Neural cell (in vitro differentiated cells): ENCODE measurements at regions not wholly inside any gene's neighbourhood (a gene's known extent, or its start where the extent isn't known, plus 50 kb on each side); places are given as distances from the start of the nearest gene placed in this dataset.

ENCODE experiments used
- H2AFZ ChIP-seq: fragments of 200-600, 300-800 bp; sonication (generic), shearing (Covaris generic); 2 replicates; pipeline ENCODE4 v1.6.0; 2014; ENCODE audit warnings: low read depth, mild to moderate bottlenecking, antibody characterized with exemption, low read length, moderate library complexity
- H3F3A ChIP-seq: fragments of 200-600 bp; shearing (Covaris generic); 2 replicates; pipeline ENCODE4 v1.6.1; 2016; ENCODE audit warnings: mild to moderate bottlenecking, moderate library complexity, mixed read lengths, antibody characterized with exemption, low read length; ENCODE audit not compliant: insufficient read depth, poor library complexity, severe bottlenecking
- H3K27ac ChIP-seq: fragments of 200-600, 300-800 bp; sonication (generic), shearing (Covaris generic); 2 replicates; pipeline ENCODE4 v1.5.1; 2014; ENCODE audit warnings: mild to moderate bottlenecking, low read length, moderate library complexity
- H3K27me3 ChIP-seq: fragments of 300-800, 200-600 bp; sonication (generic), shearing (Covaris generic); 2 replicates; pipeline ENCODE4 v1.6.0; 2014; ENCODE audit warnings: mild to moderate bottlenecking, low read depth, low read length, moderate library complexity; ENCODE audit not compliant: insufficient read depth
- H3K36me3 ChIP-seq: fragments of 300-800, 200-600 bp; sonication (generic), shearing (Covaris generic); 2 replicates; pipeline ENCODE4 v1.5.1; 2014; ENCODE audit warnings: mild to moderate bottlenecking, antibody characterized with exemption, low read length, moderate library complexity; ENCODE audit not compliant: insufficient read depth
- H3K4me2 ChIP-seq: fragments of 300-800, 200-600 bp; sonication (generic), shearing (Covaris generic); 2 replicates; pipeline ENCODE4 v1.6.0; 2014; ENCODE audit warnings: mild to moderate bottlenecking, low read length
- H3K4me3 ChIP-seq: fragments of 300-800, 200-600 bp; sonication (generic), shearing (Covaris generic); 2 replicates; pipeline ENCODE4 v1.5.1; 2014; ENCODE audit warnings: mild to moderate bottlenecking, low read length, moderate library complexity
- H3K79me2 ChIP-seq: fragments of 200-600 bp; shearing (Covaris generic); replicated peaks from 2 replicates; pipeline ENCODE4 v1.6.0; 2014; ENCODE audit warnings: mild to moderate bottlenecking, low read length, moderate library complexity; ENCODE audit not compliant: insufficient read depth
- H3K9ac ChIP-seq: fragments of 300-800, 200-600 bp; sonication (generic), shearing (Covaris generic); 2 replicates; pipeline ENCODE4 v1.6.1; 2016; ENCODE audit warnings: mild to moderate bottlenecking, low read length, mixed read lengths
- H3K9me2 ChIP-seq: fragments of 200-600 bp; shearing (Covaris generic); 2 replicates; pipeline ENCODE4 v1.6.1; 2016; ENCODE audit warnings: mild to moderate bottlenecking, low read length, mixed read lengths; ENCODE audit not compliant: insufficient read depth
- H3K9me3 ChIP-seq: fragments of 200-600, 300-800 bp; sonication (generic), shearing (Covaris generic); 2 replicates; pipeline ENCODE4 v1.6.1; 2016; ENCODE audit warnings: mild to moderate bottlenecking, mixed run types, low read length, moderate library complexity, mixed read lengths
- H4K20me1 ChIP-seq: fragments of 200-600 bp; shearing (Covaris generic); 2 replicates; pipeline ENCODE4 v1.6.1; 2016; ENCODE audit warnings: mild to moderate bottlenecking, mixed run types; ENCODE audit not compliant: insufficient read depth
- EP300 ChIP-seq: fragments of 450-650 bp; conservative IDR thresholded peaks from 2 replicates; pipeline ENCODE4 v1.6.1; 2014; ENCODE audit warnings: antibody characterized with exemption, mild to moderate bottlenecking, moderate library complexity; ENCODE audit not compliant: poor library complexity, severe bottlenecking
- POLR2AphosphoS5 ChIP-seq: IDR thresholded peaks from 2 replicates; pipeline ENCODE4 v1.6.1; 2012
- RAD21 ChIP-seq: fragments of 450-650 bp; conservative IDR thresholded peaks from 2 replicates; pipeline ENCODE4 v1.6.1; 2014; ENCODE audit warnings: antibody characterized with exemption, mild to moderate bottlenecking, moderate library complexity
- TAF1 ChIP-seq: IDR thresholded peaks from 2 replicates; pipeline ENCODE4 v1.6.1; 2012; ENCODE audit warnings: low read depth
- TF ChIP-seq, protein P1 (sequence below): fragments of 450-650 bp; IDR thresholded peaks from 2 replicates; pipeline ENCODE4 v1.5.1; 2014; ENCODE audit warnings: antibody characterized with exemption, mild to moderate bottlenecking, moderate library complexity; ENCODE audit not compliant: poor library complexity, severe bottlenecking
- TF ChIP-seq, protein P2 (sequence below): IDR thresholded peaks from 2 replicates; pipeline ENCODE4 v1.6.1; 2012; ENCODE audit warnings: borderline replicate concordance

- Histone ChIP-seq H2AFZ (no peak overlapping the region), H3K9me3 (no peaks in the 10 kb centered on the region), H3K9ac (no peak overlapping the region), H3K4me2 (no peak overlapping the region), H3K9me2 (no peaks in the 10 kb centered on the region), H3K4me3 (no peak overlapping the region), H4K20me1 (no peaks in the 10 kb centered on the region), H3F3A (no peaks in the 10 kb centered on the region), H3K36me3 (no peaks in the 10 kb centered on the region), H3K27me3 (no peaks in the 10 kb centered on the region), H3K27ac (no peak overlapping the region), H3K79me2 (peaks cover 6% of the 10 kb centered on the region)
- TF ChIP-seq, protein P1, sequence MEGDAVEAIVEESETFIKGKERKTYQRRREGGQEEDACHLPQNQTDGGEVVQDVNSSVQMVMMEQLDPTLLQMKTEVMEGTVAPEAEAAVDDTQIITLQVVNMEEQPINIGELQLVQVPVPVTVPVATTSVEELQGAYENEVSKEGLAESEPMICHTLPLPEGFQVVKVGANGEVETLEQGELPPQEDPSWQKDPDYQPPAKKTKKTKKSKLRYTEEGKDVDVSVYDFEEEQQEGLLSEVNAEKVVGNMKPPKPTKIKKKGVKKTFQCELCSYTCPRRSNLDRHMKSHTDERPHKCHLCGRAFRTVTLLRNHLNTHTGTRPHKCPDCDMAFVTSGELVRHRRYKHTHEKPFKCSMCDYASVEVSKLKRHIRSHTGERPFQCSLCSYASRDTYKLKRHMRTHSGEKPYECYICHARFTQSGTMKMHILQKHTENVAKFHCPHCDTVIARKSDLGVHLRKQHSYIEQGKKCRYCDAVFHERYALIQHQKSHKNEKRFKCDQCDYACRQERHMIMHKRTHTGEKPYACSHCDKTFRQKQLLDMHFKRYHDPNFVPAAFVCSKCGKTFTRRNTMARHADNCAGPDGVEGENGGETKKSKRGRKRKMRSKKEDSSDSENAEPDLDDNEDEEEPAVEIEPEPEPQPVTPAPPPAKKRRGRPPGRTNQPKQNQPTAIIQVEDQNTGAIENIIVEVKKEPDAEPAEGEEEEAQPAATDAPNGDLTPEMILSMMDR, result no peak
- TF ChIP-seq RAD21 (no peak), TAF1 (no peak), EP300 (no peak), POLR2AphosphoS5 (no peak)
- TF ChIP-seq, protein P2, sequence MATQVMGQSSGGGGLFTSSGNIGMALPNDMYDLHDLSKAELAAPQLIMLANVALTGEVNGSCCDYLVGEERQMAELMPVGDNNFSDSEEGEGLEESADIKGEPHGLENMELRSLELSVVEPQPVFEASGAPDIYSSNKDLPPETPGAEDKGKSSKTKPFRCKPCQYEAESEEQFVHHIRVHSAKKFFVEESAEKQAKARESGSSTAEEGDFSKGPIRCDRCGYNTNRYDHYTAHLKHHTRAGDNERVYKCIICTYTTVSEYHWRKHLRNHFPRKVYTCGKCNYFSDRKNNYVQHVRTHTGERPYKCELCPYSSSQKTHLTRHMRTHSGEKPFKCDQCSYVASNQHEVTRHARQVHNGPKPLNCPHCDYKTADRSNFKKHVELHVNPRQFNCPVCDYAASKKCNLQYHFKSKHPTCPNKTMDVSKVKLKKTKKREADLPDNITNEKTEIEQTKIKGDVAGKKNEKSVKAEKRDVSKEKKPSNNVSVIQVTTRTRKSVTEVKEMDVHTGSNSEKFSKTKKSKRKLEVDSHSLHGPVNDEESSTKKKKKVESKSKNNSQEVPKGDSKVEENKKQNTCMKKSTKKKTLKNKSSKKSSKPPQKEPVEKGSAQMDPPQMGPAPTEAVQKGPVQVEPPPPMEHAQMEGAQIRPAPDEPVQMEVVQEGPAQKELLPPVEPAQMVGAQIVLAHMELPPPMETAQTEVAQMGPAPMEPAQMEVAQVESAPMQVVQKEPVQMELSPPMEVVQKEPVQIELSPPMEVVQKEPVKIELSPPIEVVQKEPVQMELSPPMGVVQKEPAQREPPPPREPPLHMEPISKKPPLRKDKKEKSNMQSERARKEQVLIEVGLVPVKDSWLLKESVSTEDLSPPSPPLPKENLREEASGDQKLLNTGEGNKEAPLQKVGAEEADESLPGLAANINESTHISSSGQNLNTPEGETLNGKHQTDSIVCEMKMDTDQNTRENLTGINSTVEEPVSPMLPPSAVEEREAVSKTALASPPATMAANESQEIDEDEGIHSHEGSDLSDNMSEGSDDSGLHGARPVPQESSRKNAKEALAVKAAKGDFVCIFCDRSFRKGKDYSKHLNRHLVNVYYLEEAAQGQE, result no peak
These were observed 336.4 kb upstream of the E2F7 start for GRCh38 chr12:77401770-77402081.

GRCh38 chr12:77401064-77401769 lies 335.8 kb upstream of the E2F7 start:
- Histone ChIP-seq H2AFZ (no peak overlapping the region), H3K27me3 (no peaks in the 10 kb centered on the region), H3K79me2 (peaks cover 6% of the 10 kb centered on the region), H3K4me2 (no peak overlapping the region), H3F3A (no peaks in the 10 kb centered on the region), H3K27ac (no peak overlapping the region), H3K4me3 (no peak overlapping the region), H3K9me3 (no peaks in the 10 kb centered on the region), H3K9me2 (no peaks in the 10 kb centered on the region), H3K36me3 (no peaks in the 10 kb centered on the region), H3K9ac (no peak overlapping the region), H4K20me1 (no peaks in the 10 kb centered on the region)
- TF ChIP-seq TAF1, result no peak

DNA sequence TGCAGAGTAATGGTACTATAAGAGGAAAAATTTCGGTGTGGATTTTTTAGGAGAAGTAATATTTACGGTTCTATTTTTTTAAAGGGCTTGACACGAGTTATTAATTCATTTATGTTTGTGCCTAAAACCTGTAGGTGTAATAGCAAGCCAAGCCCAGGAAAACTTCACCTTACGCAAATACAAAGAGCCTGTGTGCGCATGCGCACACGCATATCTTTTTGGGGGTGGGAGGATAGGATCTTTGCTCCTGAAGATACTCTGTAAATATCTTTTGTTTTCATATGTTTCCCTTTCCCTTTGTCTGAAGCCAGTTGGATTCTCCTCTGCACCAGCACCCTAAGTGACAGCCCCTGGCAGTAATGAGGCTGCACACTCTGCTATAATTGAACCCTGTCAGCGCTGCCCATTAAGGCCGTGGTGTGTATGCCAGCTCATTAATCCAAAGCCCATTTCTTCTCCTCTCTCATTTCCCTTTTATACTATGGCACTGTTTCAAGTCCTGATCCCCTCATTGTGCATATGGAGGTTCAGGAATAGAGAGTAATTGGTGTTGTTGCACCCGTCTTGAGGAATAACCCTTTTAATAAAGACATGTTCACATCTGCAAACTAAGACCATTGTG lies 327.2 kb upstream of the E2F7 start:
- no peaks in the 10 kb centered on the region for H3K27me3 ChIP-seq

More for the DNA sequence above, 327.2 kb upstream of the E2F7 start:
- peak overlapping the region; percentile 14 for H3K4me3 ChIP-seq
- H3K36me3 ChIP-seq, result no peaks in the 10 kb centered on the region
- H3K27ac ChIP-seq, result peak overlapping the region; percentile 40
- H2AFZ ChIP-seq, result no peak overlapping the region
- H3K9me2 ChIP-seq, result no peaks in the 10 kb centered on the region
- H3K4me2 ChIP-seq, result no peak overlapping the region
- H3F3A ChIP-seq, result peaks cover 3% of the 10 kb centered on the region
- no peaks in the 10 kb centered on the region for H4K20me1 ChIP-seq
- no peak for TF ChIP-seq TAF1
- TF ChIP-seq POLR2AphosphoS5, result no peak
- peaks cover 4% of the 10 kb centered on the region for H3K79me2 ChIP-seq
- no peak overlapping the region for H3K9ac ChIP-seq
- H3K9me3 ChIP-seq, result no peaks in the 10 kb centered on the region
